CD4-positive, alpha-beta T cell treated with Interleukin-4 for 1 hour (primary cell): ENCODE measurements at regions not wholly inside any gene's neighbourhood (a gene's known extent, or its start where the extent isn't known, plus 50 kb on each side); places are given as distances from the start of the nearest gene placed in this dataset.
A peak's percentile ranks its signal among the peaks of the same experiment; 100 is the strongest.
"Not testable (repeated sequence)": the region's sequence is repeated elsewhere in the genome, so short reads cannot be mapped to it uniquely, and the experiment has no call there.

ENCODE experiments used
- DNase-seq, 2 donors: peaks; one replicate each; pipeline ENCODE4 v3.0.0-alpha.2; 2020 to 2022

- no peak for DNase-seq
These were observed 165.9 kb upstream of the ARHGAP5 start for GRCh38 chr14:31911160-31911559.

- DNase-seq, result no peak
These were observed 163.7 kb upstream of the ARHGAP5 start for GRCh38 chr14:31913370-31913769.

GRCh38 chr14:31918289-31918688, 158.8 kb upstream of the ARHGAP5 start:
- DNase-seq, result not testable (repeated sequence)

- no peak for DNase-seq
These were observed 157.1 kb upstream of the ARHGAP5 start for GRCh38 chr14:31920001-31920400.

GRCh38 chr14:31920989-31921650, 156.0 kb upstream of the ARHGAP5 start:
- no peak for DNase-seq

GRCh38 chr14:31921721-31922120, 155.4 kb upstream of the ARHGAP5 start:
- no peak for DNase-seq

GRCh38 chr14:31926123-31926522, 151.0 kb upstream of the ARHGAP5 start:
- DNase-seq, result peak in 1 of 2 donors; percentile 57

GRCh38 chr14:31926652-31927347, 150.3 kb upstream of the ARHGAP5 start:
- DNase-seq, result no peak

GRCh38 chr14:31927348-31927832, 149.7 kb upstream of the ARHGAP5 start:
- DNase-seq, result no peak

GRCh38 chr14:31930070-31930469, 147.0 kb upstream of the ARHGAP5 start:
- no peak for DNase-seq

- DNase-seq, result no peak
These were observed 146.4 kb upstream of the ARHGAP5 start for GRCh38 chr14:31930493-31931240.

- no peak for DNase-seq
These were observed 144.4 kb upstream of the ARHGAP5 start for GRCh38 chr14:31932675-31933074.

- no peak for DNase-seq
These were observed 143.4 kb upstream of the ARHGAP5 start for GRCh38 chr14:31933716-31934115.

GRCh38 chr14:31934767-31935266, 142.3 kb upstream of the ARHGAP5 start:
- DNase-seq, result peak in 1 of 2 donors; percentile 35

- DNase-seq, result no peak
These were observed 141.7 kb upstream of the ARHGAP5 start for GRCh38 chr14:31935391-31935790.

- no peak for DNase-seq
These were observed 141.0 kb upstream of the ARHGAP5 start for GRCh38 chr14:31936115-31936514.

GRCh38 chr14:31937730-31938346, 139.3 kb upstream of the ARHGAP5 start:
- DNase-seq, result peak; percentile 35 to 38

- DNase-seq, result no peak
These were observed 137.2 kb upstream of the ARHGAP5 start for GRCh38 chr14:31939934-31940333.

- DNase-seq, result no peak
These were observed 135.6 kb upstream of the ARHGAP5 start for GRCh38 chr14:31941487-31941886.

- no peak for DNase-seq
These were observed 134.8 kb upstream of the ARHGAP5 start for GRCh38 chr14:31942166-31942841.

GRCh38 chr14:31943217-31943799, 133.8 kb upstream of the ARHGAP5 start:
- no peak for DNase-seq

GRCh38 chr14:31943861-31944255, 133.2 kb upstream of the ARHGAP5 start:
- DNase-seq, result no peak
